ENCODE measurements at regions not wholly inside any gene's neighbourhood (a gene's known extent, or its start where the extent isn't known, plus 50 kb on each side); places are given as distances from the start of the nearest gene placed in this dataset.
"Not testable (repeated sequence)": the region's sequence is repeated elsewhere in the genome, so short reads cannot be mapped to it uniquely, and the experiment has no call there.

DNA sequence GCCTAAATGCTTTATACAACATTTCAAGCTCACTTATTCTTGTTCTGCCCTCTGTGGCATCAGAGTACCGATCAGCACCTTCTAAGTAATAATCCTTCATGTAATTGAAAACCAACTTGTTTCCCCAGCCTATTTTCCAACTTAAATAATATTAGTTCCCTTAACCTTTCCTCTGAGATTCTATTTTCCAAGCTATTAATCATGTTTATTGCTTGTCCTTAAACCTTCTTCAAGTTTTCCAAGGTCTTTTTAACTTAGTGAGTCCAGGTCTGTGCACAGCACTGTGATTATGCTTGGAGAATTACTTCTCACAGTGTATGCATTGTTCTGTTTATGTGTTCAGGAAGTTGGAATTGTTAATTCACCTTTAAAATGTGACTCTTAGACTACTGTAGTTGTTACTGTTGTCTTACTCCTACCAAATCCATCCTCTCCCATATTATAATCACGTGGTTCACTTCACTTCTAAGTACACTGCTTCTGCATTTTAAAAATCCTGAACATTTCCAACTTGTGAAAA is 1039.3 kb upstream of the FOXG1 start:
- TF ChIP-seq ARNT (IDR thresholded peaks at IDR 0.05) (no peak), TARDBP (IDR thresholded peaks at IDR 0.05) (no peak), L3MBTL2 (conservative IDR thresholded peaks at IDR 0.05) (no peak), FOXK2 (IDR thresholded peaks at IDR 0.05) (no peak)
- TF ChIP-seq, protein P1, sequence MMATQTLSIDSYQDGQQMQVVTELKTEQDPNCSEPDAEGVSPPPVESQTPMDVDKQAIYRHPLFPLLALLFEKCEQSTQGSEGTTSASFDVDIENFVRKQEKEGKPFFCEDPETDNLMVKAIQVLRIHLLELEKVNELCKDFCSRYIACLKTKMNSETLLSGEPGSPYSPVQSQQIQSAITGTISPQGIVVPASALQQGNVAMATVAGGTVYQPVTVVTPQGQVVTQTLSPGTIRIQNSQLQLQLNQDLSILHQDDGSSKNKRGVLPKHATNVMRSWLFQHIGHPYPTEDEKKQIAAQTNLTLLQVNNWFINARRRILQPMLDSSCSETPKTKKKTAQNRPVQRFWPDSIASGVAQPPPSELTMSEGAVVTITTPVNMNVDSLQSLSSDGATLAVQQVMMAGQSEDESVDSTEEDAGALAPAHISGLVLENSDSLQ (IDR thresholded peaks at IDR 0.05): 0 out of 2 replicates have a peak, but pooled peaks have one; percentile 9
- no peak for DNase-seq (ENCODE audit: extremely low spot score)
- CTCF ChIA-PET: no interaction called here
- POLR2A ChIA-PET: no interaction called here

- no peak for DNase-seq (ENCODE audit: extremely low spot score)
- ChIA-PET POLR2A (no interaction called here), CTCF (no interaction called here)
- no peak for TF ChIP-seq CTBP1 (IDR thresholded peaks at IDR 0.05; ENCODE audit: borderline replicate concordance)
- no peak for TF ChIP-seq TARDBP (IDR thresholded peaks at IDR 0.05)
- no peak for TF ChIP-seq FOXK2 (IDR thresholded peaks at IDR 0.05)
- no peak for TF ChIP-seq NFRKB (IDR thresholded peaks at IDR 0.05)
- TF ChIP-seq ARNT (IDR thresholded peaks at IDR 0.05): no peak
- no peak for TF ChIP-seq SUZ12 (IDR thresholded peaks at IDR 0.05)
- no peak for TF ChIP-seq HDGF (IDR thresholded peaks at IDR 0.05; ENCODE audit: borderline replicate concordance)
- TF ChIP-seq L3MBTL2 (conservative IDR thresholded peaks at IDR 0.05): no peak
- TF ChIP-seq ZNF384 (IDR thresholded peaks at IDR 0.05): no peak
- no peak for TF ChIP-seq FOXA1 (IDR thresholded peaks at IDR 0.05)
- no peak for TF ChIP-seq ELF4 (IDR thresholded peaks at IDR 0.05)
These were observed 1036.4 kb upstream of the FOXG1 start for GRCh38 chr14:27730204-27730603.

DNA sequence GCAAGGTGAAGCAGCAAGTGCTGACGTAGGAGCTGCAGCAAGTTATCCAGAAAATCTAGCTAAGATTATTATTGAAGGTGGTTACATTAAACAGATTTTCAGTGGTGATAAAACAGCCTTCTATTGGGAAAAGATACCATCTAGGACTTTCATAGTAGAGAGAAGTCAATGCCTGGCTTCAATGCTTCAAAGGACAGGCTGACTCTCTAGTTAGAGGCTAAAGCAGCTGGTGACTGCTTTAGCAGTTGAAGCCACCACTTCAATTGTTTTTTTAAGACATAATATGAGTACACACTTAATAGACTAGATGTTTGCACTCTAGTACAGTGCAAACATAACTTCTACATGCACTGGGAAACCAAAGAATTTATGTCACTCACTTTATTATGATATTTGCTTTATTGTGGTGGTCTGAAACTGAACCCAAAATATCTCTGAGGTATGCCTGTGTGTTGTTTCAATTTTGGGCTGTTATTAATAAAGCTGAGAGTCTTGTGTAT is 1026.9 kb upstream of the FOXG1 start:
- no peak for DNase-seq (ENCODE audit: extremely low spot score)
- TF ChIP-seq, protein P1 (IDR thresholded peaks at IDR 0.05): no peak
- TF ChIP-seq ZNF384 (IDR thresholded peaks at IDR 0.05): no peak
- TF ChIP-seq SP1 (IDR thresholded peaks at IDR 0.05): no peak
- no peak for TF ChIP-seq FOXK2 (IDR thresholded peaks at IDR 0.05)
- no peak for TF ChIP-seq NFRKB (IDR thresholded peaks at IDR 0.05)
- TF ChIP-seq FOXM1 (IDR thresholded peaks at IDR 0.05; ENCODE audit: borderline replicate concordance): no peak
- TF ChIP-seq LEF1 (IDR thresholded peaks at IDR 0.05; ENCODE audit: borderline replicate concordance): no peak
- TF ChIP-seq CTBP1 (IDR thresholded peaks at IDR 0.05; ENCODE audit: borderline replicate concordance): no peak
- no peak for TF ChIP-seq TARDBP (IDR thresholded peaks at IDR 0.05)
- TF ChIP-seq L3MBTL2 (conservative IDR thresholded peaks at IDR 0.05): no peak
- TF ChIP-seq ELF4 (IDR thresholded peaks at IDR 0.05): no peak
- CTCF ChIA-PET: no interaction called here
- POLR2A ChIA-PET: no interaction called here

DNA sequence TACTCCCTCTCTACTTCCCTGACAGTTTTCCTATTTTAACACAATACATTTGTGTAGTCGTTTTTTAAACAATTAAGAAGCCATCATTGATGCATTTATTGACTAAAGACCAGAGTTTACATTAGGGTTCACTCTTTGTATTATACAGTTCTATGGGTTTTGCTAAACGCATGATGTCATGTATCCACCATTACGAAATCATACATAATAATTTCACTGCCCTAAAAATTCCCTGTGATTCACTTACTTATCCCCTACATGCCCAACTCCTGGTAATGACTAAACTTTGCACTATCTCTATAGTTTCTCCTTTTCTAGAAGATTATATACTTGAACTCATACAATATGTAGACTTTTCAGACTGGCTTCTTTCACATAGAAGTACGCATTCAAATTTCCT is 1016.5 kb upstream of the FOXG1 start:
- ChIA-PET POLR2A (no interaction called here), CTCF (no interaction called here)

GRCh38 chr14:27757642-27758041 is 1008.9 kb upstream of the FOXG1 start:
- DNase-seq (ENCODE audit: extremely low spot score); CTCF ChIA-PET; POLR2A ChIA-PET: not testable (repeated sequence)

More for the DNA sequence above, 1016.5 kb upstream of the FOXG1 start:
- DNase-seq (ENCODE audit: extremely low spot score): no peak
- TF ChIP-seq ZNF384 (IDR thresholded peaks at IDR 0.05) (no peak), L3MBTL2 (conservative IDR thresholded peaks at IDR 0.05) (no peak), ARNT (IDR thresholded peaks at IDR 0.05) (no peak), CTBP1 (IDR thresholded peaks at IDR 0.05; ENCODE audit: borderline replicate concordance) (no peak), ELF4 (IDR thresholded peaks at IDR 0.05) (no peak), FOXK2 (IDR thresholded peaks at IDR 0.05) (no peak), HDGF (IDR thresholded peaks at IDR 0.05; ENCODE audit: borderline replicate concordance) (no peak)

- POLR2A ChIA-PET; CTCF ChIA-PET; DNase-seq (ENCODE audit: extremely low spot score): not testable (repeated sequence)
These were observed 1006.2 kb upstream of the FOXG1 start for GRCh38 chr14:27760367-27760766.

- DNase-seq (ENCODE audit: extremely low spot score); CTCF ChIA-PET; POLR2A ChIA-PET: not testable (repeated sequence)
These were observed 967.2 kb upstream of the FOXG1 start for GRCh38 chr14:27799066-27800028.

DNA sequence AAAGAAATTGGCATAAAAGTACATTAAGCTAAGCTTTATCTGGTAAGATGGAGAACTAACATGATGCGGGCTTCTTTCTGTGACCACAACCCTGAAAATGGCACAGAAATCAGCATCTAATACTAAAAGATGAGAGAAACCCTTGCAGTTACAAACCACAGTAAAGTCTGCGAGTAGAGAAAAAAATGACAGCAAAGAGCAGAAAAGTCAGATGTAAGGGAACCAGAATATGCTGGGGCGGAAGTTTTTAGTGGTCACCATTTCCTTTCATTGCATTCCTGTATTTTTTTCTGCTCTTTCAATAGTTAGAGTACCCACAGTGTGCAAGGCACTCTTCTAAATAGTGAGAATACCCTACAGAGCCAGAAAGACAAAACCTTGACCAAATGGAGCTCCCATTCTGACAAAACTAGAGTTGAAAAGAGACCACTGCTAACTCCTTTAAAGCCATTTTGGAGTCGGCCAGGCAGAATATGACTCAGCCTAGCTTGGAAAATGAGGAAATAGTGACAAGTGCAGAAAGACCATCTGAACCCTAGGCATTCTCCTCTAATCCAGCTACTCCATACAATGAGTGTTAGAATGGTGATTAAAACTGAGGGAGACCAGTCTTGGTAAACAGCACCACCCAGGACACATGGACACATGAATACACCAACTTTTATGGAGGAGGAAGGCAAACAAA is 948.7 kb upstream of the FOXG1 start:
- POLR2A ChIA-PET; CTCF ChIA-PET; DNase-seq (ENCODE audit: extremely low spot score): not testable (repeated sequence)

GRCh38 chr14:27826149-27826548 is 940.4 kb upstream of the FOXG1 start:
- DNase-seq (ENCODE audit: extremely low spot score); POLR2A ChIA-PET; CTCF ChIA-PET: not testable (repeated sequence)

DNA sequence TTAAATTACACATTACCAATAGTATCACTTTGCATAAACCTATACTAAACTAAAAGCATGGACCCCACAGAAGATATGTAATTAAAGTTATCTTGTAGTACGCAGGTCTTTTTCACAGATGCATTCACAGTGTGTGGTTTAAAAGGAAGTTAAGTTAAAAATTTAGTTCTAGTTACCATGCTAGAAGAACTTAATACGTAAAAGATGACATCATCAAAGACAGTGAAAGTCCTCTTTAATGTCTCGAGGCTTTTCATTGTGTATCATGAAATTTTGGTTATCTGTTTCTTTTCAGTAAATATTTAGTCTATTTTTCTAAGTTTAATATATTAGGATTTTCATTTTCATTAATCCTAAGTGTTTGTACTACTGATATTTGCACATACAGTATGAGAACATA is 934.6 kb upstream of the FOXG1 start:
- CTCF ChIA-PET: not testable (repeated sequence)

DNA sequence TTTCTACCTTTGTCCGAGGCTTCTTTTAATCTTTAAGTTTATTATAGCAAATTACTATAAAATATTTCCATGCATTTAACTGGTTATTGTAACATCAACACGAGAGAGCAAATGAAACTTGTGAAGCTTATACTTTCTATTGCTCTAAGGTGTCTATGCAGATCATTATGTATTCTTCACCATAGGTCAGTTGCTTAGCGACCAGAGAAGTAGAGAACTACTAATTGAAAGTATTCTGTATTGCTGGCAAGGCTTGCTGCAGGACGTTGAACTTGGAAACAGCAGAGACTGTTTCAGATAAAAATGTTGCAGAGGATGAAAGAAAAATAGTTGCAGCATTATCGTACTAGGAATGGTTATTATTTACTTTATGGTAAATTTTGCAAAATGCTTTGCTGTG is 933.6 kb upstream of the FOXG1 start:
- POLR2A ChIA-PET; DNase-seq (ENCODE audit: extremely low spot score); CTCF ChIA-PET: not testable (repeated sequence)

More for the DNA sequence above, 934.6 kb upstream of the FOXG1 start:
- DNase-seq (ENCODE audit: extremely low spot score); POLR2A ChIA-PET: not testable (repeated sequence)

Measured in HEK293T (cell line).